ENCODE measurements at regions not wholly inside any gene's neighbourhood (a gene's known extent, or its start where the extent isn't known, plus 50 kb on each side); places are given as distances from the start of the nearest gene placed in this dataset.

GRCh38 chr4:18167831-18168230, 146.3 kb upstream of the LCORL start:
- no peaks in the 10 kb centered on the region for H3K9me3 ChIP-seq (replicated peaks; ENCODE audit: control insufficient read depth, insufficient read depth, low read length)
- POLR2A ChIA-PET: no interaction called here
- no peaks in the 10 kb centered on the region for H3K9me1 ChIP-seq (replicated peaks; ENCODE audit: control insufficient read depth, extremely low read depth, insufficient read depth, low read length)
- H3K9ac ChIP-seq (replicated peaks; ENCODE audit: extremely low read depth, insufficient read depth, low read length): no peak overlapping the region
- no peaks in the 10 kb centered on the region for H3K27me3 ChIP-seq (ENCODE audit: control insufficient read depth in 2 of 2, insufficient read depth in 2 of 2, low read length in 2 of 2)
- dilution Hi-C loops (cut with MboI; ENCODE audit: extremely low pct_ligation_motif_present, low sequenced_read_pairs): no loop called here
- no peak overlapping the region for H3K4me2 ChIP-seq (ENCODE audit: insufficient read depth, low read length)
- DNase-seq (ENCODE audit: low read depth, low spot score) (no peak), FAIRE-seq (no peak)
- no peak overlapping the region for H3K27ac ChIP-seq (ENCODE audit: insufficient read depth, low read depth, low read length)
- H4K20me1 ChIP-seq (replicated peaks; ENCODE audit: control insufficient read depth, extremely low read depth, insufficient read depth, low read length): no peaks in the 10 kb centered on the region
- no peaks in the 10 kb centered on the region for H3K4me1 ChIP-seq (ENCODE audit: control insufficient read depth, extremely low read depth, insufficient read depth, low read length)
- TF ChIP-seq POLR2A (IDR thresholded peaks at IDR 0.05; ENCODE audit: low read depth, low read length) (no peak), MAX (IDR thresholded peaks at IDR 0.05; ENCODE audit: insufficient read depth, insufficient read length) (no peak), FOS (IDR thresholded peaks at IDR 0.05; ENCODE audit: borderline replicate concordance, insufficient read depth, low read length) (no peak), MYC (IDR thresholded peaks at IDR 0.05; ENCODE audit: low read depth, low read length) (no peak), POLR2AphosphoS5 (IDR thresholded peaks at IDR 0.05; ENCODE audit: insufficient read depth, low read depth, low read length) (no peak)
- TF ChIP-seq, protein P1, sequence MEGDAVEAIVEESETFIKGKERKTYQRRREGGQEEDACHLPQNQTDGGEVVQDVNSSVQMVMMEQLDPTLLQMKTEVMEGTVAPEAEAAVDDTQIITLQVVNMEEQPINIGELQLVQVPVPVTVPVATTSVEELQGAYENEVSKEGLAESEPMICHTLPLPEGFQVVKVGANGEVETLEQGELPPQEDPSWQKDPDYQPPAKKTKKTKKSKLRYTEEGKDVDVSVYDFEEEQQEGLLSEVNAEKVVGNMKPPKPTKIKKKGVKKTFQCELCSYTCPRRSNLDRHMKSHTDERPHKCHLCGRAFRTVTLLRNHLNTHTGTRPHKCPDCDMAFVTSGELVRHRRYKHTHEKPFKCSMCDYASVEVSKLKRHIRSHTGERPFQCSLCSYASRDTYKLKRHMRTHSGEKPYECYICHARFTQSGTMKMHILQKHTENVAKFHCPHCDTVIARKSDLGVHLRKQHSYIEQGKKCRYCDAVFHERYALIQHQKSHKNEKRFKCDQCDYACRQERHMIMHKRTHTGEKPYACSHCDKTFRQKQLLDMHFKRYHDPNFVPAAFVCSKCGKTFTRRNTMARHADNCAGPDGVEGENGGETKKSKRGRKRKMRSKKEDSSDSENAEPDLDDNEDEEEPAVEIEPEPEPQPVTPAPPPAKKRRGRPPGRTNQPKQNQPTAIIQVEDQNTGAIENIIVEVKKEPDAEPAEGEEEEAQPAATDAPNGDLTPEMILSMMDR (IDR thresholded peaks at IDR 0.05; ENCODE audit: extremely low read depth in 1 of 2, insufficient read depth in 1 of 2, low read depth in 1 of 2, low read length in 2 of 2): no peak
- no peaks in the 10 kb centered on the region for H3K79me2 ChIP-seq (ENCODE audit: control insufficient read depth, insufficient read depth, low read length)
- intact Hi-C loops (cut with micrococcal nuclease): no loop called here
- no peak overlapping the region for H3K4me3 ChIP-seq (replicated peaks in 1 of 3; ENCODE audit: insufficient read depth in 1 of 3, low read depth in 1 of 3, low read length in 3 of 3)
- BruUV-seq (replicated peaks): no TSS peak
- H2AFZ ChIP-seq (ENCODE audit: low read depth, low read length): no peak overlapping the region
- H3K36me3 ChIP-seq (ENCODE audit: control insufficient read depth in 2 of 2, extremely low read depth in 1 of 2, insufficient read depth in 2 of 2, low read length in 2 of 2): no peaks in the 10 kb centered on the region
- CTCF ChIA-PET: no interaction called here

- H3K79me2 ChIP-seq (ENCODE audit: control insufficient read depth, insufficient read depth, low read length): no peaks in the 10 kb centered on the region
- H4K20me1 ChIP-seq (replicated peaks; ENCODE audit: control insufficient read depth, extremely low read depth, insufficient read depth, low read length): no peaks in the 10 kb centered on the region
- no peaks in the 10 kb centered on the region for H3K27me3 ChIP-seq (ENCODE audit: control insufficient read depth in 2 of 2, insufficient read depth in 2 of 2, low read length in 2 of 2)
- intact Hi-C loops (cut with micrococcal nuclease) (no loop called here), dilution Hi-C loops (cut with MboI; ENCODE audit: extremely low pct_ligation_motif_present, low sequenced_read_pairs) (no loop called here)
- H3K4me1 ChIP-seq (ENCODE audit: control insufficient read depth, extremely low read depth, insufficient read depth, low read length): no peaks in the 10 kb centered on the region
- H3K4me2 ChIP-seq (ENCODE audit: insufficient read depth, low read length): no peak overlapping the region
- no peaks in the 10 kb centered on the region for H3K9me3 ChIP-seq (replicated peaks; ENCODE audit: control insufficient read depth, insufficient read depth, low read length)
- H2AFZ ChIP-seq (ENCODE audit: low read depth, low read length): no peak overlapping the region
- ChIA-PET CTCF (no interaction called here), POLR2A (no interaction called here)
- no peak overlapping the region for H3K4me3 ChIP-seq (replicated peaks in 1 of 3; ENCODE audit: insufficient read depth in 1 of 3, low read depth in 1 of 3, low read length in 3 of 3)
- H3K36me3 ChIP-seq (ENCODE audit: control insufficient read depth in 2 of 2, extremely low read depth in 1 of 2, insufficient read depth in 2 of 2, low read length in 2 of 2): no peaks in the 10 kb centered on the region
- FAIRE-seq: no peak
- no peak for DNase-seq (ENCODE audit: low read depth, low spot score)
- H3K9me1 ChIP-seq (replicated peaks; ENCODE audit: control insufficient read depth, extremely low read depth, insufficient read depth, low read length): no peaks in the 10 kb centered on the region
- H3K9ac ChIP-seq (replicated peaks; ENCODE audit: extremely low read depth, insufficient read depth, low read length): no peak overlapping the region
- no peak overlapping the region for H3K27ac ChIP-seq (ENCODE audit: insufficient read depth, low read depth, low read length)
- TF ChIP-seq MYC (IDR thresholded peaks at IDR 0.05; ENCODE audit: low read depth, low read length) (no peak), EZH2 (IDR thresholded peaks at IDR 0.05; ENCODE audit: borderline replicate concordance, low read depth, low read length, severe bottlenecking) (no peak), FOS (IDR thresholded peaks at IDR 0.05; ENCODE audit: borderline replicate concordance, insufficient read depth, low read length) (no peak), POLR2AphosphoS5 (IDR thresholded peaks at IDR 0.05; ENCODE audit: insufficient read depth, low read depth, low read length) (no peak), GATA2 (IDR thresholded peaks at IDR 0.05; ENCODE audit: insufficient read depth, insufficient read length, low read depth, low read length) (no peak), JUN (IDR thresholded peaks at IDR 0.05; ENCODE audit: borderline replicate concordance, insufficient read depth, insufficient read length, low read depth) (no peak), MAX (IDR thresholded peaks at IDR 0.05; ENCODE audit: insufficient read depth, insufficient read length) (no peak)
- TF ChIP-seq, protein P1 (IDR thresholded peaks at IDR 0.05; ENCODE audit: extremely low read depth in 1 of 2, insufficient read depth in 1 of 2, low read depth in 1 of 2, low read length in 2 of 2): no peak
- no TSS peak for BruUV-seq (replicated peaks)
Observed at GRCh38 chr4:18166925-18167324, 145.4 kb upstream of the LCORL start.

All from endothelial cell of umbilical vein (primary cell).